Spleen (tissue), 11 donors: ENCODE measurements at regions not wholly inside any gene's neighbourhood (a gene's known extent, or its start where the extent isn't known, plus 50 kb on each side); places are given as distances from the start of the nearest gene placed in this dataset.
"Not testable (repeated sequence)": the region's sequence is repeated elsewhere in the genome, so short reads cannot be mapped to it uniquely, and the experiment has no call there.

Experiments
- DNase-seq: peaks from one replicate; pipeline ENCODE4 v3.0.0-alpha.2; 2020
- H3K27ac ChIP-seq, 8 donors: fragments of 200-600 bp; sonication (generic) in 7 of 8; 1 replicate in 4 of 8; 2 replicates in 4 of 8; pipeline versions ENCODE4 v1.5.0 to v1.8.0; 2016 to 2021; ENCODE audit warnings: inconsistent platforms in 4 of 8, mild to moderate bottlenecking in 4 of 8, moderate library complexity in 1 of 8
- H3K27me3 ChIP-seq, 7 donors: fragments of 200-600 bp; sonication (generic) in 6 of 7; replicated peaks in 1 of 7; 1 replicate in 4 of 7; 2 replicates in 3 of 7; pipeline versions ENCODE4 v1.5.0 to v1.8.0; 2016 to 2021; ENCODE audit warnings: inconsistent platforms in 3 of 7, mild to moderate bottlenecking in 1 of 7
- H3K36me3 ChIP-seq, 6 donors: fragments of 200-600 bp; sonication (generic) in 5 of 6; 1 replicate in 4 of 6; 2 replicates in 2 of 6; pipeline versions ENCODE4 v1.5.0 to v1.8.0; 2016 to 2021; ENCODE audit warnings: inconsistent platforms in 2 of 6
- H3K4me1 ChIP-seq, 6 donors: fragments of 200-600 bp; sonication (generic) in 5 of 6; 1 replicate in 3 of 6; 2 replicates in 3 of 6; pipeline versions ENCODE4 v1.5.0 to v1.8.0; 2016 to 2021; ENCODE audit warnings: inconsistent platforms in 3 of 6
- H3K4me3 ChIP-seq, 8 donors: fragments of 200-600 bp; sonication (generic) in 7 of 8; 1 replicate in 4 of 8; 2 replicates in 4 of 8; pipeline versions ENCODE4 v1.5.0 to v1.8.0; 2016 to 2021; ENCODE audit warnings: inconsistent platforms in 4 of 8, mild to moderate bottlenecking in 4 of 8, moderate library complexity in 2 of 8
- H3K9me3 ChIP-seq, 8 donors: fragments of 200-600 bp; sonication (generic) in 7 of 8; 1 replicate in 4 of 8; 2 replicates in 4 of 8; pipeline versions ENCODE4 v1.5.0 to v1.8.0; 2016 to 2021; ENCODE audit warnings: inconsistent platforms in 4 of 8
- POLR2A ChIP-seq, 3 donors: fragments of 450-650 bp; IDR thresholded peaks; one replicate each; pipeline ENCODE4 v1.5.1; 2017; ENCODE audit warnings: antibody characterized with exemption in 3 of 3, mild to moderate bottlenecking in 1 of 3
- POLR2AphosphoS5 ChIP-seq, 3 donors: sonication (generic); formaldehyde crosslinking; IDR thresholded peaks; one replicate each; pipeline ENCODE4 v1.5.1; 2017; ENCODE audit warnings: antibody characterized with exemption in 3 of 3
- WGBS, 5 donors: extraction: QIAGEN DNeasy Blood & Tissue Kit in 3 of 5; methylation state at CpG; one replicate each; pipeline versions ENCODE4 v1.1.5 to v1.1.7; 2013 to 2018; 5-methylcytosine and 5-hydroxymethylcytosine counted together
- intact Hi-C: fragments of 100-400 bp; cut with DNase I; formaldehyde crosslinking; loops from one replicate; pipeline ENCODE4 v1.15.0; 2023; ENCODE audit warnings: low total_unique reads
- TF ChIP-seq, protein P1 (sequence below), 11 experiments: fragments of 200-600 bp in 7 of 11; fragments of 450-650 bp in 4 of 11; sonication (generic) in 4 of 11; IDR thresholded peaks in 8 of 11; conservative IDR thresholded peaks in 3 of 11; 1 replicate in 7 of 11; 2 replicates in 4 of 11; pipeline versions ENCODE4 v1.4.0 to v1.8.0; 2016 to 2021; ENCODE audit warnings: antibody characterized with exemption in 11 of 11, inconsistent platforms in 4 of 11, mild to moderate bottlenecking in 1 of 11
- donor health status: healthy with polysubstance abuse.
- donor health status: DM: no; HTN: no; CAD: no; lungs with moderate emphysema.
- donor health status: DM: no; HTN: no; CAD: no.
- donor health status: Bipolar disorder and iron deficiency.
- donor health status: healthy.
- donor health status: DM: no; HTN: no; CAD: no.
- donor health status: DM: yes; HTN: yes; CAD: no.

DNA sequence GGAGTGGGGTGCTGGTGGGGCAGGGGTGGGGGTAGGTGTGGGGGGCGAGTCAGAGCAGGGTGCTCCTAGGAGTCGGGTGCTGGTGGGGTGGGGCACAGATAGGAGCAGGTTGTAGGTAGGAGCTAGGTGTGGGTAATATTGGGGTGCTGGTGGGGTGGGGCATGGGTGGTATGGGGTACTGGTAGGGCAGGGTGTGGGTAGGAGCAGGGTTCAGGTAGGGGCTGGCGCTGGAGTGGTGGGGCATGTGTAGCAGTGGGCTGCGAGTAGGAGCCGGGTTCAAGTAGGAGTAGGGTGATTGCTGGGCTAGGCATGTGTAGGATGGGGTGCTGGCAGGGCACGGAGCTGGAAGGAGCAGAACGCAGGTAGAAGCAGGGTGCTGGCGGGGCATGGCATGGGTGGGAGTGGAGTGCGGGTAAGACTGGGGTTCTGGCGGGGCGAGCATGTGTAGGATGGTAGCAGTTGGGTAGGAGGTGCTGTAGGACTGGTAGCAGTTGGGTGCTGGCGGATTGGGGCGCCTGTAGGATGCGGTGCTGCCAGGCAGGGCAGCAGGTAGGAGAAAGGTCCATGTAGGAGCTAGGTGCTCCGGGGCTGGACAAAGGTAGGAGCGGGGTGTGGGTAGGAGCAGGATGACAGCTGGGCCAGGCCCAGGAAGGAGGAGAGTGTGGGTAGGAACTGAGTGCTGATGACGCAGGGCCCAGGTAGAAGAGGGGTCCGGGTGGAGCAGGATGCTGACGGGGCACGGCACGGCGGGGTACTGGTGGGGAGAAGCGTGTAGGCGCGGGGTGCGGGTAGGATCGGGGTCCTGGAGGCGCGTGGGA, 105.5 kb upstream of the SIMC1 start:
- DNase-seq, result no peak
- Histone ChIP-seq H3K27me3 (peaks cover 0 to 38% (median 0%) of the 10 kb centered on the region in 7 donors), H3K4me3 (peak overlapping the region in 7 of 8 donors; percentile 23 to 67 (median 42)), H3K27ac (peak overlapping the region in 7 of 8 donors; percentile 9 to 79 (median 74)), H3K36me3 (no peaks in the 10 kb centered on the region), H3K4me1 (peaks cover 0 to 26% (median 4%) of the 10 kb centered on the region in 6 donors), H3K9me3 (no peaks in the 10 kb centered on the region)
- TF ChIP-seq POLR2AphosphoS5 (IDR thresholded peaks at IDR 0.05) (peak in 1 of 3 donors; percentile 19), POLR2A (IDR thresholded peaks at IDR 0.05) (no peak)
- WGBS, 5 donors, result 45 to 52% (median 51%) methylated on average over 29 of the region's 29 CpGs
- intact Hi-C loops, result no loop called here

DNA sequence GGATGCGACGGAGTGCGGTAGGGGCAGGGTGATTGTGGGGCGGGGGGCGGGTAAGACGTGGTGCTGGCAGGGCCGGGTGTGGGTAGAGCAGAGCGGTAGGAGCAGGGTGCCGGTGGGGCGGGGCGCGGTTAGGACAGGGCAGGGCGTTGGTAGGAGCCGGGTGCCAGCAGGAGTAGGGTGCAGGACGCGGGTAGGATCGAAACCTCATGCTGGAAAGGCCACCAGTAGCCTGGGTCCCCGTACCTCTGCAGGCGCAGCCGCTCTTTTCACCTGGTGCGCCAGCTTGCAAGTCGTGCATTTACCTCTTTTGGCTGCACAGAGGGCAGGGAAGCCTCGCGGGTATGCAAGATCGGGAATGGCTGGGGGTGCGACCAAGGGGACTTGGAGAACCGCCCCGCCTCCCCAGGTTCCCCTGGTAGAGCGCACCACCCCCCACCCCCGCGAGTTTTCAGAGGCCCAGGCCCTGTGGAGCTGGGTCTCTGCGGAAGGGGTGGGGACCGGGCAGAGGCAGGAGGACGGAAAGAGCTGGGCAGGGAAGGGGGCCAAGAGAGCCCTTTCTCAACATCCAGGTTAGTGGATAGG, 104.8 kb upstream of the SIMC1 start:
- TF ChIP-seq POLR2A (IDR thresholded peaks at IDR 0.05) (no peak), POLR2AphosphoS5 (IDR thresholded peaks at IDR 0.05) (peak in 1 of 3 donors; percentile 57)
- TF ChIP-seq, protein P1, sequence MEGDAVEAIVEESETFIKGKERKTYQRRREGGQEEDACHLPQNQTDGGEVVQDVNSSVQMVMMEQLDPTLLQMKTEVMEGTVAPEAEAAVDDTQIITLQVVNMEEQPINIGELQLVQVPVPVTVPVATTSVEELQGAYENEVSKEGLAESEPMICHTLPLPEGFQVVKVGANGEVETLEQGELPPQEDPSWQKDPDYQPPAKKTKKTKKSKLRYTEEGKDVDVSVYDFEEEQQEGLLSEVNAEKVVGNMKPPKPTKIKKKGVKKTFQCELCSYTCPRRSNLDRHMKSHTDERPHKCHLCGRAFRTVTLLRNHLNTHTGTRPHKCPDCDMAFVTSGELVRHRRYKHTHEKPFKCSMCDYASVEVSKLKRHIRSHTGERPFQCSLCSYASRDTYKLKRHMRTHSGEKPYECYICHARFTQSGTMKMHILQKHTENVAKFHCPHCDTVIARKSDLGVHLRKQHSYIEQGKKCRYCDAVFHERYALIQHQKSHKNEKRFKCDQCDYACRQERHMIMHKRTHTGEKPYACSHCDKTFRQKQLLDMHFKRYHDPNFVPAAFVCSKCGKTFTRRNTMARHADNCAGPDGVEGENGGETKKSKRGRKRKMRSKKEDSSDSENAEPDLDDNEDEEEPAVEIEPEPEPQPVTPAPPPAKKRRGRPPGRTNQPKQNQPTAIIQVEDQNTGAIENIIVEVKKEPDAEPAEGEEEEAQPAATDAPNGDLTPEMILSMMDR (IDR thresholded peaks at IDR 0.05 in 8 of 11, conservative IDR thresholded peaks at IDR 0.05 in 3 of 11), result no peak
- peak overlapping the region; percentile 6 to 67 (median 38) for H3K4me3 ChIP-seq
- no peaks in the 10 kb centered on the region for H3K9me3 ChIP-seq
- no peaks in the 10 kb centered on the region for H3K36me3 ChIP-seq
- H3K27me3 ChIP-seq, result peaks cover 0 to 38% (median 0%) of the 10 kb centered on the region in 7 donors
- peak overlapping the region in 7 of 8 donors; percentile 54 to 79 (median 74) for H3K27ac ChIP-seq
- peaks cover 0 to 26% (median 4%) of the 10 kb centered on the region in 6 donors for H3K4me1 ChIP-seq
- DNase-seq, result peak; percentile 78
- WGBS, 5 donors, result 0 to 4% (median 3%) methylated on average over 24 to 34 of the region's 34 CpGs
- intact Hi-C loops, result no loop called here

DNA sequence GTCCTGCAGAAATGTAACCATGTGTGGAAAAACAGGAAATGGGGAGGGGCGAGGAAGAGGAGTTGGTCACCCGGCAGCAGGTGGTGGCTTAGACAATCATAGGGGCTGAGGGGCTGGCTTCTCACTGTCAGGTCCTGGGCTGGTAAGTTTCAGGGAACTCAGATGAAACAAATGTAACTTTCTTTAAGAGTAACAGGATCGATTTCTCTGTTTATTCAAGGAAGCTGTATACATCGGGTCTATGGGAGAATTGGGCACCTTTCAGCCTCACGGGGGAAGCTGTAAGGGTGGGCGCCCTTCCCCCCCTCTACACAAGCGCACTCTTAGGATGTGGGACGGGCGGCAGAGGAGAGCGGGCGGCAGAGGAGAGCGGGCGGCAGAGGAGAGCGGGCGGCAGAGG, 104.3 kb upstream of the SIMC1 start:
- H3K27ac ChIP-seq, result peak overlapping the region in 7 of 8 donors; percentile 54 to 79 (median 74)
- no peaks in the 10 kb centered on the region for H3K9me3 ChIP-seq
- WGBS, 5 donors, result 3 to 13% (median 7%) methylated on average over 6 to 15 of the region's 15 CpGs
- DNase-seq, result no peak
- no peaks in the 10 kb centered on the region for H3K36me3 ChIP-seq
- peaks cover 0 to 38% (median 0%) of the 10 kb centered on the region in 7 donors for H3K27me3 ChIP-seq
- intact Hi-C loops, result no loop called here
- peaks cover 0 to 26% (median 4%) of the 10 kb centered on the region in 6 donors for H3K4me1 ChIP-seq
- peak overlapping the region; percentile 6 to 67 (median 38) for H3K4me3 ChIP-seq
- TF ChIP-seq POLR2A (IDR thresholded peaks at IDR 0.05) (no peak), POLR2AphosphoS5 (IDR thresholded peaks at IDR 0.05) (no peak)
- TF ChIP-seq, protein P1 (IDR thresholded peaks at IDR 0.05 in 8 of 11, conservative IDR thresholded peaks at IDR 0.05 in 3 of 11), result no peak

DNA sequence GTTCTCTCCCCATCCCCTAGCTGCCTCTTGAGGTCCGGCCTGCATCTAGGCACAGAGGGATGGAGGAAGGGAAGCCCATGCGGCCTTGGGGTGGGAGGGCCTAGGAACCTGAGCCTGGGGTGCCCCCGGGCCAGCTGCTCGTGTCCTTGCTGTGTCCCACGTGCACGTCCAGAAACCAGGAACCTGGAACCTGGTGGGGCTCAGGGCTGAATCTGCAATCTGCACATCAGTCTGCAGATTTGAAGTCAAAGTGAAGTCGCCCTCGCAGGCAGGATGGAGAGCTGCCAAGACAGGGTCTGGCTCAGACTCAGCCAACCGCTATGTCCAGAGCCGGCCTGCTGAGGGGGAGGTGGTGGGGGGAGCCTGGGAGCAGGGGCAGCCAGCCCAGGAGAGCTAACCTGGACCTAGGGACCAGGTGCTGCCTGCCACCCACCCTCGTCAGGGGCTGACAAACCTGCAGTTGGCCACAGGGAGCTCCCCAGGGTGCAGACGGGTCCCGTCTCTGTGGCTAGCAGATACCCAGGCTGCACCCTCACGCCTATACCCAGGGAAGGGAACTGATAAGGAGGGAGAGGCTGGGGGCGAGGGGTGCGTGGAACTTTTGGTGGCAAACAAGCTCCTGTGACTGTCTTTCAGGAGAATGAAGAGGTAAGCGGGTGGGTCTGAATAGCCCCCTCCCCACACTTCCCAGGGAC, 103.5 kb upstream of the SIMC1 start:
- Histone ChIP-seq H3K36me3 (no peaks in the 10 kb centered on the region), H3K4me3 (peak overlapping the region in 5 of 8 donors; percentile 23 to 67 (median 43)), H3K9me3 (no peaks in the 10 kb centered on the region), H3K4me1 (peaks cover 0 to 26% (median 4%) of the 10 kb centered on the region in 6 donors), H3K27me3 (peaks cover 0 to 38% (median 0%) of the 10 kb centered on the region in 7 donors), H3K27ac (peak overlapping the region in 7 of 8 donors; percentile 46 to 79 (median 74))
- TF ChIP-seq POLR2AphosphoS5 (IDR thresholded peaks at IDR 0.05) (peak in 1 of 3 donors; percentile 57), POLR2A (IDR thresholded peaks at IDR 0.05) (no peak)
- intact Hi-C loops, result no loop called here
- no peak for DNase-seq
- 39 to 97% (median 49%) methylated on average over 5 to 17 of the region's 17 CpGs for WGBS, 5 donors

DNA sequence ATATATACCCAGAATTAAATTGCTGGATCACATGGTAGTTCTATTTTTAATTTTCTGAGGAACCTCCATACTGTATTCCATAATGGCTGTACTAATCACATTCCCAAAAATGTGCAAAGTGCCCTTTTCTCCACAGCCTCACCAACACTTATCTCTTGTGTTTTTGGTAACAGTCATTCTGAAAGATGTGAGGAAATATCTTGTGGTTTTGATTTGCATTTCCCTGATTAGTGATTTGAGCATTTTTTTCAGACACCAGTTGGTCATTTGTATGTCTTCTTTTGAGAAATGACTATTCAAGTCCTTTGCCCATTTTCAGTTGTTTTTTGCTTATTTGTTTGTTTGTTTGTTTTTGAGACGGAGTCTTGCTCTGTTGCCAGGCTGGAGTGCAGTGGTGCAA, 98.1 kb upstream of the SIMC1 start:
- WGBS, 5 donors, result 77 to 89% (median 85%) methylated on average over 1 of the region's 1 CpG
- intact Hi-C loops, H3K36me3 ChIP-seq, DNase-seq, H3K4me3 ChIP-seq, H3K4me1 ChIP-seq, H3K27ac ChIP-seq: not testable (repeated sequence)
- Histone ChIP-seq H3K27me3 (peaks cover 0 to 14% (median 0%) of the 10 kb centered on the region in 7 donors), H3K9me3 (peaks cover 0 to 18% (median 8%) of the 10 kb centered on the region in 8 donors)
